Fibroblast of skin of scalp (primary cell): ENCODE measurements at regions not wholly inside any gene's neighbourhood (a gene's known extent, or its start where the extent isn't known, plus 50 kb on each side); places are given as distances from the start of the nearest gene placed in this dataset.

Experiments used
- DNase-seq: peaks from one replicate; pipeline ENCODE4 v3.0.0-alpha.2; 2013

DNA sequence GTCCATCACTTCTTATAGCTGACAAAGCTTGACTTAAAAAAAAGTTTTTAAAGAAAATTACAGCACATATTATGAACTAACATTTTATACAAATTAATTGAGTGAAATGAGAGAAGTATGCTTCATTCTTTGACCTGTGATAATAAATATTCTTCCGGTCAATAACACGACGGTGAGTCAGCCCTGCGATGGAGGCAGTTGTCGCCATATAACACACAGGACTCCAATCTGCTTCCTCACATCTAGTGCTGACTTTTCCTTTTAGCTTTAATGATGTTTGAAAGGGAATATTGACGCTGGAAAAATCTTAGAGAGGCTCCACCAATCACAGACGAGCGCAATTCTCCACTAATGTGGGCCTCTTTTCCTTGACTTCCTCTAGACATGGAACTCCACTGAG is 166.9 kb upstream of the C1orf21 start:
- no peak for DNase-seq

- DNase-seq = no peak
These were observed 165.7 kb upstream of the C1orf21 start for GRCh38 chr1:184221087-184221486.

DNA sequence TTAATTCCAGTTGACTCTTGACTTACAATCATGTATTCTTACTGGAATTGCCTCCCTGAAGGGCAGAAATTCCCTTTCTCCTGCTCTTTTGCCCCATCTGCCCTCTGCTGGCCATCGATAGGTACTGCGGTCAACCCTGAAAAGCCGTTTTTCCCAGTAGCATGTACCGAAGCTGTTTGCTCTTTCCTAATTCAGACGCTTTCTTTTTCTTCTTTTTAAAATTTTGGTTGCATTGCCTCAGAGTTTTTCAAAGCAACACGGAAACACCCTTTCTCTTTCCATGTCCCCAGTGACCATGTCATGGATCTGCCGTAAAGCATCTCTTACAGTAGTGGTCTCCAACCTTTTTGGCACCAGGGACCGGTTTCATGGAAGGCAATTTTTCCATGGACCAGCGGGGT is 164.2 kb upstream of the C1orf21 start:
- DNase-seq = peak; percentile 47

DNA sequence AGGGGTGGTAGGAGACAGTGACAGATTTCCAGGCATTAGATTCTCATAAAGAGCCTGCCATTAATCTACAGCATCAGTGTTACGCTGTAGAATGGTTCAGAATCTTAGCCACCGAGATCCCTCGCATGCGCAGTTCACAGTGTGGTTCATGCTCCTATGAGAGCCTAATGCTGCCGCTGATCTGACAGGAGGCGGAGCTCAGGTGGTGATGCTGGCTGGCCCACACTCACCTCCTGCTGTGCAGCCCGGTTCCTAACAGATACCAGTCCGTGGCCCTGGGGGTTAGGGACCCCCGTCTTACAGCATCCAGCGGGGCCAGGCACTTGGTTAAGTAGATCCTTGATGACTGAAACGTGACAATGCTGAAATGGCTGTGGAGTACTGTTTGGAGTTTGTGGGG is 163.6 kb upstream of the C1orf21 start:
- no peak for DNase-seq

- no peak for DNase-seq
These were observed 161.3 kb upstream of the C1orf21 start for GRCh38 chr1:184225283-184226099.

- no peak for DNase-seq
These were observed 160.7 kb upstream of the C1orf21 start for GRCh38 chr1:184226100-184226487.

DNA sequence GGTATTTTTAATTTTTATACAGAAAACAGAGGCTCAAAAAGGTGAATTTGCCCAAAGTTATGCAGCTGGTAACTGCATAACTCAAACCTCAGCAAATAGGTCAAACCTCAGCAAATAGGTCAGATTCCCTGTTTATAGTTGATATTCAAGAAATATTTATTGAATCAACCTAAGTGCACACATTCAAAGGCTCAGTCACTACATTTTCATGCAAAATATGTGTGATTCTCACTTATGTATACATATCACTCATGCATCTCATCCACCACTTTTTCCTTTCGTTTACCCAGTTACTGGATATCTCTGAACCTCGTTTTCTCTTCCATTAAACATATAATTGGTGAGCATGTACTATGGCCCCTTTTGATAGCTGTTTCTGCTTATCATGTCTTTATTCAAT is 158.3 kb upstream of the C1orf21 start:
- no peak for DNase-seq

- DNase-seq = no peak
These were observed 149.2 kb upstream of the C1orf21 start for GRCh38 chr1:184237588-184237987.

- DNase-seq = no peak
These were observed 145.4 kb upstream of the C1orf21 start for GRCh38 chr1:184241446-184241845.

GRCh38 chr1:184242507-184242943 is 144.3 kb upstream of the C1orf21 start:
- DNase-seq = peak; percentile 9

DNA sequence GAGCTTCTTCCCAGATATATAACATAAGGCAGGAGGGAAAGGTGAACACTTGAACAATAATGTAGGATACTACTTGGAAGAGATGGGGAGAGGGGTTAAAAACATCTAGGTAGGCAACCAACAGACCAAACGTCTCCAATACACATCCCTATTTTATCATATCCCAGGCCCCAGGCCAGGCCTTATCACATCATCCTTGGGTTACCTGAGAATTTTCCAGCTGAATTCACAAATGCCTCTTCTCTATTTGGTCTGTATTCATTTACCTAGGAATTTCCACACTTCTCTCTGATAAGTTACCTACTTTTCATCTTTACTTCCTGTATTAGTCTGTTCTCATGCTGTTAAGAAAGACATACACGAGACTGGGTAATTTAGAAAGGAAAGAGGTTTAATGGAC is 141.9 kb upstream of the C1orf21 start:
- DNase-seq = no peak

DNA sequence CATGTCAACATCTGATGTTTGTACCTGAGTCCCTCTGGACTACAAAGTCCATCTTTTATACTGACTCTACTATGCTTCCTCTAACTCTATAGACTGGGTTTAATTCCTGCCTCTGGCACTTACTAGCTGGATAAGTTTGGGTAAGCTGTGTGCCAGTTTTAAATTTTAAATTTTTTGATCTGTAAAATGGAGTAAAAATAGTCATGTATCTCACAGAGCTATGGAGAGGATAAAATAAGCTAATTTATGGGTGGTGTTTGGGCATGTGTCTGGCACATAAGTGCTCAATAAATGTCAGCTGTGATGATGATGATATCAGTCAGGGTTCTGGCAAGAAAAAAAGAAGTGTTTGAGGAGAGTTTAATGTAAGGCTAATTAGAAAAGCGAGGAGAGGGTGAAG is 139.2 kb upstream of the C1orf21 start:
- no peak for DNase-seq

- no peak for DNase-seq
These were observed 132.9 kb upstream of the C1orf21 start for GRCh38 chr1:184253921-184254320.

DNA sequence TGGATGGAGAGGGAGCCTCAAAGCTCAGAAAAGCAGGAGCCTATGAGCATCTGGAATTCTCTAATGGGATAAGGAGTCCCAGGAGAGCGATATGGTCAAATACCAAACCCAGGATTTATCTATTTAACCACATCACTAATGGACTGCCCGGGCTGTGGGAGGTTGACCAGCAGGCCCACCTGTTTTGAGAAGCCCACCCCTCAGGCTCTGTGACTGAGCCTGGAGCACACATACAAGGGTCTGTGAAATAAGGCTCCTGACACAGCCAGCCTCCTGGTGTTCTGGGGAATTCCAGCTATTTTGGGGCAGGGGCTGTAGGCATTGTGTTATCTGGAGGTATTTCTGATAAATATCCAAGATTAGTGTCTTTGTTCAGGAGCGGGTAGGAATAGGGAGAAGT is 132.0 kb upstream of the C1orf21 start:
- DNase-seq = no peak

GRCh38 chr1:184255560-184255959 is 131.3 kb upstream of the C1orf21 start:
- no peak for DNase-seq

GRCh38 chr1:184257873-184258272 is 129.0 kb upstream of the C1orf21 start:
- DNase-seq = no peak

GRCh38 chr1:184258525-184258924 is 128.3 kb upstream of the C1orf21 start:
- DNase-seq = no peak

DNA sequence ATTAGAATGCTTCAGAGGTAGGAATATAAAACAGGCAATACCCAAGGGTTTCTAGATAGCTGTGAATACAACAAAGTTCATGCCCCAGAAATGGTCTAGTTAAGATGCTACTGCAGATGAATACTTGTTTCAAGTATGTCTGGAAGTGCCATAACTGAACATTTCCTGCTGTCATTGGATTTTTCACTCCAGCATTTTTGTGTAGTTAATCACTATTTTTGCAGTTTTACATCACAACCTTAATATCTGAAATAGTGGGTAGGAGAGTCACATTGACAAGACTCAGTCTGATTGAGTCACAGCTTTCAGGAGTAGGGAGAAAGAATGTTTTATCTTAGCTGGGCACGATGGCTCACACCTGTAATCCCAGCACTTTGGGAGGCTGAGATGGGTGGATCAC is 126.4 kb upstream of the C1orf21 start:
- peak; percentile 88 for DNase-seq

DNA sequence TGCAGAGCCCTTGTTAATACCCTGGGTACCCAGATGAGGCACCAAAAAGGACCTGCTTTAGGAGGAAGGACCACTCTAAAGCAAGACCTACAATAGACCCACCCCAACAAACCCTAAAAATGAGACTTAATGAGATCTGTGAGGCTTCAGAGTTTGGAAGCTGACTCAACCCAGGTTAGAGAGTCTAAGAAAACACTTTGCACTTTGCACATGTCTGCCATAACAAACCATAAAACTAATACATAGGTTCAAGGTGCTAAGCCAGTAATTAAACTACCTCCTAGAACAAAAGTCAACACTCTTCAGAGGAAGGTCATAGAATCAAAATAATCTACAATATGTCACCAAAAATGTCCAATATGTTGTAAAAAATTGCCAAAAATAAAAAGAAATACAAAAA is 124.7 kb upstream of the C1orf21 start:
- DNase-seq = no peak

DNA sequence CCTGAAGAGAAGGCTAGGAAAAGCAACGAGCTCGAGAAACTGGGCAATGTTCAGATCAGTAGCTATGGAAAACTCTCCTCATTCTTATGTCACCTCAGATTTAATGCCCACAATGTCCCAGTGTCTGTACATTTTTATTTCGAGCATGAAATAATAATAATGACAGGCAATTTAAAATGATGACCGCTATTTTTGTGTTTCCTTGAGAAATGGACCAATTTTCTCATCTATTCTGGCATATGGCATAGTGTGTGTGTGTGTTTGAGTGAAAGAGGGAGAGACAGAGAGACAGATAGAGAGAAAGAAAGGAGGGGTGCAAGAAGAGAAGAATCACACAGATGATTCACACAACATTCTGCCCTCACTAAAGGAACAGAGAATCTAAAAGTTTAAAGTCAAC is 119.1 kb upstream of the C1orf21 start:
- no peak for DNase-seq

GRCh38 chr1:184270556-184270955 is 116.3 kb upstream of the C1orf21 start:
- DNase-seq = peak; percentile 50

GRCh38 chr1:184272175-184272866 is 114.5 kb upstream of the C1orf21 start:
- DNase-seq = peak; percentile 33

DNA sequence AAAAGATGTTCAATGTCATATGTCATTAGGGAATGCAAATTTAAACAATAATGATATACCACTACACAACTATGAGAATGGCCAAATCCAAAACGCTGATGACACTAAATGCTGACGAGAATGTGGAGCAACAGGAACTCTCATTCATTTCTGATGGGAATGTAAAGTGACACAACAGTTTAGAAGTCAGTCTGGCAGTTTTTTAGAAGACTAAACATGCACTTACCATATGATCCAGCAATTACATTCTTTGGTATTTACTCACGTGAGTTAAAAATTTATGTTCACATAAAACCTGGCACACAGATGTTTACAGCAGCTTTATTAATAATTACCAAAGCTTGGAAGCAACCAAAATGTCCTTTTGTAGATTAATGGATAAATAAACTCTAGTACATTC is 110.4 kb upstream of the C1orf21 start:
- DNase-seq = no peak

GRCh38 chr1:184279911-184280458 is 106.8 kb upstream of the C1orf21 start:
- DNase-seq = no peak
